Fibroblast of mammary gland (primary cell): ENCODE measurements at regions not wholly inside any gene's neighbourhood (a gene's known extent, or its start where the extent isn't known, plus 50 kb on each side); places are given as distances from the start of the nearest gene placed in this dataset.

Experiments used
- DNase-seq: peaks from one replicate; pipeline ENCODE4 v3.0.0-alpha.2; 2010; ENCODE audit warnings: low read depth
- H3K4me3 ChIP-seq: 2 replicates; pipeline ENCODE4 v1.5.1; 2011; ENCODE audit warnings: low read depth, mild to moderate bottlenecking, low read length, moderate library complexity; ENCODE audit not compliant: control insufficient read depth
- CTCF ChIP-seq: conservative IDR thresholded peaks from 2 replicates; pipeline ENCODE4 v1.5.1; 2011; ENCODE audit warnings: low read depth, low read length, inconsistent platforms; ENCODE audit not compliant: control insufficient read depth, insufficient read depth

GRCh38 chr10:128382225-128382624 lies 256.0 kb upstream of the MKI67 start:
- no peak for TF ChIP-seq CTCF
- no peak overlapping the region for H3K4me3 ChIP-seq
- DNase-seq: no peak

GRCh38 chr10:128384831-128385230 lies 258.6 kb upstream of the MKI67 start:
- H3K4me3 ChIP-seq: no peak overlapping the region
- TF ChIP-seq CTCF: no peak
- DNase-seq: no peak

GRCh38 chr10:128386231-128386630 lies 260.0 kb upstream of the MKI67 start:
- no peak for DNase-seq
- no peak overlapping the region for H3K4me3 ChIP-seq
- no peak for TF ChIP-seq CTCF

GRCh38 chr10:128386816-128387604 lies 260.8 kb upstream of the MKI67 start:
- no peak for DNase-seq
- H3K4me3 ChIP-seq: no peak overlapping the region
- TF ChIP-seq CTCF: no peak

GRCh38 chr10:128390596-128390995 lies 264.4 kb upstream of the MKI67 start:
- no peak for TF ChIP-seq CTCF
- no peak for DNase-seq
- no peak overlapping the region for H3K4me3 ChIP-seq

GRCh38 chr10:128393546-128393945 lies 267.3 kb upstream of the MKI67 start:
- no peak overlapping the region for H3K4me3 ChIP-seq
- TF ChIP-seq CTCF: no peak
- no peak for DNase-seq
